ENCODE measurements at regions not wholly inside any gene's neighbourhood (a gene's known extent, or its start where the extent isn't known, plus 50 kb on each side); places are given as distances from the start of the nearest gene placed in this dataset.
A peak's percentile ranks its signal among the peaks of the same experiment; 100 is the strongest.

DNA sequence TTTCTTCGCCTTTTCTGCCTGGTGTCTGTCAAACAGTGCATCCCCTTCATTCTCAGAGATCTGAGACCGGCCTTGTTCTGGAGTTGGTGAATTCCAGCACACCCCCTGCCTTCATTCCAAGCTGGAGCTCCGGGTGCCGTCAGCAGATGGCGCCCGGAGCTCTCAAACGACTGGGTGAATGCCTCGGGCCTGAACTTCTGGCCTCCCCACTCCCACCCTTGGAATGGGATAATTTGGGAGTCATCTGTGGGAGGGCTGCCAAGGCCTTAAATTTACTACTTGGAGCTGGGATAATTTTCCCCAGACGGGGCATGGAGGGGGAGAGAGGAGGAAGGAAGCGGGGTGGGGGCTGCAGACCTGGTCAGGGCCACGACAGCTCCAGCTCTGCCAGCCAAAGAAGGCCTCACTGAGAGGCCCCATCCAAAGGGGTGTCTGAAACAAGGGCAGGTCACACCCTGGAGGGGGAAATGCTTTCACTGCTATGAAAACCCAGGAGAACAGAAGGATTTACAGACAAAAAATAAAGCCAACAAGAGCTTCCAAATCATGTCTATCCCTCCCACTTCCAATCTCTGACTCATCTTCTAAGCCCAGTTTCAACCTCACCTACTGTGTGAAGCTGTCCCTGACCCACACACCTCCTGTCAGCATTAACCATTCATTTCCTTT, 187.9 kb downstream of the OPA1 start:
- DNase-seq, result peak in 1 of 2 experiments; percentile 24

DNA sequence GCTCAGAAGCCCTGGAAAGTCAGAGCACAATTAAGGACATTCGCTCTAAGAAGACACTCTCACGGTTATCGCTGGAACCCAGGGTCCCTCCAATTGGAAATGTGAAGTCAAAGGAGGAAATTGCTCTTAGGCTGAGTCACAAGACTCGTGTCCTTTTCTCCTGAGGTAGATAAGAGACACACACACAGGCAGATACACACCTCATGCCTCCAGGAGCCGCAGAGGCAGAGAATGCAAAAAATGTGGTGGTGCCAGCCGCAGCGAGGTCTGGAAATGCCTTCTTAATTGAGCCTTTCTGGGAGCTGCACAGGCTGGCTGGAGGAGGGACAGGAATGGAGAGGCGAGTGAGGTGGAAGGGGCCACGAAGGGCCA, 189.3 kb downstream of the OPA1 start:
- no peak for DNase-seq

DNA sequence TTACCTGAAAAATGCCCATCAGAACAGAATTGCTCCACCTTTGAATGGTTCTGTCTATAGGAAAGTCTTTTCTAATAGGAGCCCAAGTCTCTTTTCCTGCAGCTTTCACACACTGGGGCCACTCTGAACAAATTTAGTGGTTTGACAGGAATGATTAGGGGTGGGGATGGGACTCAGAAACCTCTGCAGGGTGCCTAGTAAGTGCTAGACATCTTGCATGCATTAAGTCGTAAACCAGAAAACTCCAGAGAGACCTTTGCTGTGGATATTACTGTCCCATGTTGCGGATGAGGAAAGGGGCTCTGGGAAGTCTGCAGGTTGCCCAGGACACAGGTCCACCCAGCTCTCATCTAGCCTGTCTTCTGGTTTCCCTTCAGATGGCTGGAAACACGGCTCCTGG, 189.7 kb downstream of the OPA1 start:
- no peak for DNase-seq

DNA sequence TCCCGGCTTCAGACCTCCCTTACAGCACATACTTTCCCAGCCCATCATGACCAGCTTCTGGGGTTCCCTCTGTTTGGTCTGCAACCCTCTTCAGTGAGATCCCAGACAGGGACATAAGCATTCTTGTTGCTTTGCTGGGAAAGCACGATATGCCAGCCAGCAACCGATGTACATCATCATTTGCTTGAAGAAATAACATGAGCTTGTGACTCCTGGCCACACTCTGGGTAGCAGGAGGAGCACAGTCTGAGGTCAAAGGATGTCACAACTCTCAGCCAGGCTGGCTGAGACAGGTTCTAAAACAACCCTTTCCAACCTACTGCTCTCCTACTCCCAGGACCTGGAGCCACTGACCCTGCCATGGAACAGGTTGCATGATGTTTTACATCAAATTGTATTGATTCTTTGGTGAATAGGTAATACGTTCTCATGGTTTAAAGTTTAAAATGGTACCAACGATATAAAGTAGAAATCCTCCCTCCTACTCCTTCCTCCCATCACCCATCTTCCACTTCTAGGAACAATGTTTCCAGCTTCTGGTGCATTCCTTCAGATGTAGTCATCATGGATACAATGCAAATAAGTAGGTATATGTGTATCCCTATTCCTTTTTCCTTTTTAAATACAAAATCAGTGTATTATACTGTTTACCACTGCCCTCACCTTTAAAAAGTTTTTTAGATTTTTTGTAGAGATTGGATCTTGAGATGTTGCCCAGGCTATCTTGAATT, 190.3 kb downstream of the OPA1 start:
- DNase-seq, result no peak

DNA sequence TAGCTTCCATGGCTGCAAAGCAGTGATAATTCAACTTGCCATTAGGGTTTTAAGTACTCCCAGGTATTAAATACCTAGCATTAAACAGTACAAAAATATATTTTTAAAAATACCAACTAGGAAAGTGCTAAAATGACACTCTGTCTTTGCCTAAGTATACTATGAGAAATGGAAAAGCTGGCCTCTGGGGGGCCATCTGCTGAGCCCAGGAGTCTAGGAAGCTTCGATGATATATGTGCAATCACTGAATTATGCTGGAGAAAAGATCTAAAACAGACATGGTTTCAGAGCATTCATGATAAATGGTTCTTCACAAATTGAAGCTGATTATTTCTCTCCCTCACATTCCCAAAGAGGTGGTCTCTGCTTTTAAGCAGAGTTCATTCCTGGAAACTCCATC, 191.8 kb downstream of the OPA1 start:
- no peak for DNase-seq

DNA sequence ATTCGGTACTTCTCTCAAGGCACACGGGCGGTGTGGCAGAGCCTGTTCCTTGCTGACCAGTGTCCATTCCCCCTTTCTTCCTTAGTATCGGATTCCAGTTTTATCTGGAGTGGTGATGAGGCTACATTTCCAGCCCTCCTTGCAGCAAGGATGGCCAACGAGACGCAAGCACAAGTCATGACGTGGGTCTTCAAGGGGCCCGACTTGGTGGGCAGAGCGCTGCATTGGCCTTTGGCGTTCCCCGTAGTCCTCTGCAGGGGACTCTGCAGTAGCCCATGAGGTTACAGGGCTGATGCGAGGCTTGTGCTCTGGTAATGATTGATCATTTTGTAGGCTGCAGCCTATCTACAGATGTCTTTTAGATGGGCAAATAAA, 194.5 kb downstream of the OPA1 start:
- no peak for DNase-seq

DNA sequence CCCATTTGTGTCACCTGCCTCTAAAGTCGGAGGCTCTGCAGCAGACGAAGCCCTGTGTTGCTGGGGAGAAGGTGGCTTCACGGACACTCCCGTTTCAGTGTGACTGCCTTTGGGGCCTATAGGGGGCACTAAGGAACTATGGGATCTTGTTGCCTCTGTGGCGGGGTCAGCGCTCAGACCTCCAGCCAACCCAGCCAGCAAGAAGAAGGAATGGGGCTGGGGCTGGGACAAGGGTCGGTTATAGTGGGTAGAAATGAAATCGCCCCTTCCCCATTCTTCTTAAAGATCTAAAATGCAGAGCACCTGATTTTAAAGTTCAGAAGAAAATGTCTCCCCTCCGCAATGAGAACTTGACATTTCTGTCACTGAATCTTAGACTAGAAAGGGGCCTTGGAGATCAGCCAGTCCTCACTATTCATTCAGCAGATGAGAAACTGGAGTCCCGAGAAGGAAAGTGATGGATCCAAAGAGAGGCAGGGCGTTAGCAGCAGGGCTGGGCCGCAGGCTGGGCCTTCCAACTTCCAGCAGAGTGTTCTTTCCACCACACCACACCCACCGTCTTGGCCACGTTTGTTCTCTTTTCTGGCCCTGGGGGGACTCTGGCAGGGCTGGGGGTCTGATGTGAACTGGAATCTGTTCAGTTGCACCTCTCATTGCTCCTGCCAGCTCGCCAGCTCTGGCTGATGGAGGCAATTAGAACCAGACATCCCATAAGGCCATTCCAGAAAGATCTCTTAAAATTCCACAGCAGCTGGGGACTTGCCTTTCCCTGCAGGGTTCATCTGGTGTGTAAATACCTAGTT, 195.4 kb downstream of the OPA1 start:
- no peak for DNase-seq

DNA sequence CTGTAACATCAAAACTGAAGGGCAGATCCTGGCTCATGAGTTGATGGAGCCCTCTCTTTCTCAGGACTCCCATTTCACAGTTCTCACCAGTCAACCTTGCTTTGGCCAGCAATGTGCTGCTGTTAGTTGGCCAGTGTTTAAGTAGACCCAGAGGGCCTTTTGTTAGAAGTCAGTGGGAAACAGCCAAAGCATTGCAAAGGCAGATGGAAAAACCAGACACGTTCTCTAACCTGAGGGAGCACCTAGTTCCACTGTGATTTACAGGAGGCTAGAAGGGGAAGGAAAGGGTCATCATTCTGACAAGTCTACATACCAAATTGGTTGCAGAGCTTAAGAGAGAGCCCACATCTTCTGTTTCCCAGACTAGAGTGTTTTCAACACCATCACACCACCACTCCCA, 196.4 kb downstream of the OPA1 start:
- no peak for DNase-seq

DNA sequence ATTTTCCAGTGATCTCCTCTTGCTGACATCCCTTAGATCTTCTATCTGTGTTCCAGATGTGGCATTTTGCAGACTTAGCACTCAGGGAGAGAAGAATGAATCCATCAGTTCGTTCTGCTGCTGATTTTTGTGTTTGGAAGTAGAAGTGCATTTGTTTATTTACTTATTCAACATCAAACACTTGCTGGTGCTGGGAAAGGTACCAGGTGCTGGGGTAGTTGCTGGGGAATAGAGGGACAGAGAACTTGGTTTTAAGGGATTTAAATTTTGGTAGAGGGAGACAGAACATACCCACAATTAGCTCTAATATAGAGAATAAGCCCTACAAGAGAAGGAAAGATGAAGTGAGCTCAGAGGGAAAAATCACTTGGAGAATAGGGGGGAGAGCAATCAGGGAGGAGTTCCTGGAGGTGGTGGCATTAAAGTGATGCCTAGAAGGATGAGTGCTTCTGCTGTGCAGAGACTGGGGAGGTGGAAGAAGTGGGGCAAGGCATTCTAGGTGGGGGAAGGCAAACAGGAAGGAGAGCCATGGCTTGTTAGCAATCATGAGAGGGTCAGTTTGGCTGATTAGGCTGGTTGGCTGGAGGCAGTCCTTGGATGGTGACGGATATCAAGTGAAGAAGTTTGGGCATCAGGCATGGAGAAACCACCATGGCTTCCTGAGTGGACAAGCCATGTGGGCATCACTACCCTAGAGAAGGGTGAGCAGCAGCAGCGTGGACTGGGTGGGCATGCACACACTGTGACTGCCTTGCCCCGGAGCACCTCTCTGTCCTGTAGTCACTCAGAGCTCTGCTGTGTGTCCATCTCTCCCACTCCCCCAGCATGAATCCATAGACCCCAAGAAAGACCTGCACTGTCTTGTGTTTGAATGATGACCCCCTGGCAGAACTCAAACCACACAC, 197.3 kb downstream of the OPA1 start:
- no peak for DNase-seq

DNA sequence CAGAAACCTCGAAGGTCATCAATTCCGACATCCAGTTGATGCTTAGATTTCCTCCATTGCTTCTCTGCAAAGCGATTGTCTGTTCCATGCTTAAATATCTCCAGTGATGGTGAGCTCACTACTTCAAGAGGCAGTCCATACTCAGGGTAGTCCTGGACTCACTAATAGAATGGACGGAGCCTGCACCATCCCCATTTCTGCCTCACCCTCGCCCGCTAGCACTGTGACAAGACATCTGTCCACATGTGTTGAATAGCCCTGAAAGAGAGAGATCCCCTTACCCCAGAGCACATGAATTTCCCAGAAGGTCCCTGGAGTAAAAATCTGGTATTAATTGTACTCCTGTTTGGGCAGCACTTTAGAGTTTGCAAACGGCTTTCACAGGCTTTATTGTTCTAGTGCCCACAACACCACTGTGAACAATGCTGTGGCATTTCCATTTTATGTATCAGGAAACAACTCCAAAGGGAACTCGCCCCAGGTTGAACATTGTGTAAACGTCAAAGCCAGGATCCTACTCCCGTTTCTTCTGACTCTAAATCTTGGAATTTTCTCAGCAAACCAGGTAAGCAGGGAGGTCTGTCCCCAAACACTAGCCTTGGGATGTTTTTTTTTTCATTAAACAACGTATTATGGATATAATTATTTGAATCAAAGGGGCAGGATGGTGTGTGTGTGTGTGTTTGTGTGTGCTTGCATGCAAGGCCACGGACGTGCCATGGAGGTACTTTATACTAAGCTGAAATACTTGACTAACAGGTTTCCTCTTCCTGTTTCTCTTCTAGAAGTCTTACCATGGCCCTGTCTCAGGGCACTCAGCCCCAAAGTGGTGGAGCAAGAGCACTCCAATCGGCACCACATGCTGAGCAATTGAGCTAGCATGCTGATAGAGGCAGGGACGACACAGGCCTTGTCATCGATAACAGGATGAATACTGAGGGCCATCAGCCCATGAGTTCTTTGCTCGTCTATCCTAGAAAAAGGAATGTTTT, 198.3 kb downstream of the OPA1 start:
- DNase-seq, result no peak

DNA sequence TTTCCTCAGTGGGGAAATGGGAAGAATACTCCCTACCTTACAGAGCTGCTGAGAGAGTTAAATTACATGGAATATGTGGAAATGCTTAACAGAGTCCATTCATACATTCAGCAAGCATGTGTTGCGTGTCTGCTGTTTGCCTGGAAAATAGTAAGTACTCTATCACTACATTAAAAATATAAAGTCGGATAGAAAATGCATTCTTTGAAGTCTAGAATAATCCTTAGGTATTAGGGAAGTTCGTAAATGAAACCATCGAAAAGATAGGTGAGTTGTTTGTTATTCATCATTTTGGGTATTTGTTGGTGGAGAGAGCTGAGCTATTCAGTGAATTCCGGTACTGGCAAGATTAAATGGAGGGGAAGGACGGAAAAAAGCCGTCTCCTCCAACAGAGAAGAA, 200.1 kb downstream of the OPA1 start:
- no peak for DNase-seq

DNA sequence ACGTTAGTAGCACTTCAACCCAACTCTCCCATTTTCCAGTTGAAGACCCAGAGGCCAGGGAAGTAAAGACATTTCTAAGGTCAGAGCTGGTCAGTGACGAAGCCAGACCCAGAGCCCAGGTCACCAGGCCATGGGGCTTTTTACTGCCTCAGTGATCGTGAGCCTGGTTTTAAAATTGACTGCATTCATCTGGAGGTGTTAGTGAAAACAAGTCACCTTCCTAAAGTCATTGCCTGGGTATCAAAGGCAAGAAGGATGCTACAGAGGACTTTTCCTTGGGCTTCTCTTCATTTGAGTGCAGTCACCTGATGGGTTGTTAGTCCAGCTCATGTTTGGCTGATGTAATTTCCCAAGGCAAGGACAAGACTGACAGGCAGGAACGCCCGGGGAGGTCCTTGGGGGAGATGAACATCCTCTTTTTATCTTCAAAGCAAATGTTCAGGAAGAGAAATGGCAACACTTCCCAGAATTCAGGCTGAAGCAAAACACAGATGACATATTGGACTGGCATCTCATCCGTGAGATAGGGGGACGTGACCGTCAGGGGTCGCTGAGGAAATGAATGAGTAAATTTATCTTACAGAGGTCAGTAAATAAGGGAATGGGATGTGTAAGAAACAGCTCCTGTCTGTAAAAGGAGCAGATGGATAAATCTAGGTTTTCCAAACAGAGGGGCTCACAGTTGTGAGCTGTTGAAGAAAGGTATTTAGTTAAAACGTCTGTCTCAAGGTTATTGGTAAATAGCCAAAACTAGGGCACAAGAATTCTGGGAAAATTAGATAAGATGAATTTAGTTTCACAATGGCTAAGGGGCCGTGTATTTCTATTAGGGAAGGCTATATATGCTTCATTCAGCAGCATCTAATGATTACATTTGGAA, 201.2 kb downstream of the OPA1 start:
- no peak for DNase-seq

DNA sequence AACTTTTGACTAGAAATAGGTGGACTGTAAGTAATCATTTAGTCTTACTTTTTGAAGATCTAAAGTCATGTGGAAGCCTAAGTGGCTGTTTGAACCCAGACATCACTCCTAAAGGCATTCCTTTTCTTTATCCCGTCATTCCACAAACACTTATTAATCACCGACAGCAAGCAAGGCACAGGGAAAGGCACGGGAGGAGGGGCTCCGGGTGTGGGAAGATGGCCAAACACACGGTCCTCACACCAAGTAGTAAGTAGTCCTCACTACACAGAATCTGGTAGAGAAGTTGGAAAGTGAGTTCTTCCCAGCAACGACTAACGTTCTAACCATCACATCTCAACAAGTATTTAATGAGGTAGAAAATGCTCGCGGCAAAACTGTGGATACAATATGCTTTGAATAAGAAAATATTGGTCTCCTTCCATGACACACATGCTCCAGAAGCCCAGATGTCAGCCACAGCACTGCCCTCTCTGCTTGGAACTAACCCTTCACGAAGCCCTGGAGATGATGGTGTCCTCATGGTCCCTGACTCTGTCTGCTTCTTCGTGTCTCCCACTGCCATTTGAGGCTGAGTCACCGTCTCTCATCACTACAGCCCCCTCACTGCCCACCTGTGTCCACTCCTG, 202.2 kb downstream of the OPA1 start:
- no peak for DNase-seq

DNA sequence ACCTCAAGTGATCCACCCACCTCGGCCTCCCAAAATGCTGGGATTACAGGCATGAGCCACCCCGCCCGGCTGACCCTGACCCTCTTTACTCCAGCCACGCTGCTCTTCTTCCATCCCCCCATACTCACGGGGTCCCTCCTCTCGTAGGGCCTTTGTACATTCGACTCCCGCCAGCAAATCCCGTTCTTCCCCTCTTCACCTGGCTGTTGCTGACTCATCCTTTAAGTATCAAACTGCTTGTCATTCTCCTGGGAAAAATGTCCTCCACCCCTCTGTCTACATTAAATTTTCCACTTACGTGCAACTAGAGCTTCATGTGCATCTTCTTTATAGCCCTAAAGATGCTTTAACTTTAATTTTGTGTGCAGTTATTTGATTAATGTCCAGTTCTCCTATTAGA, 203.1 kb downstream of the OPA1 start:
- DNase-seq, result no peak

DNA sequence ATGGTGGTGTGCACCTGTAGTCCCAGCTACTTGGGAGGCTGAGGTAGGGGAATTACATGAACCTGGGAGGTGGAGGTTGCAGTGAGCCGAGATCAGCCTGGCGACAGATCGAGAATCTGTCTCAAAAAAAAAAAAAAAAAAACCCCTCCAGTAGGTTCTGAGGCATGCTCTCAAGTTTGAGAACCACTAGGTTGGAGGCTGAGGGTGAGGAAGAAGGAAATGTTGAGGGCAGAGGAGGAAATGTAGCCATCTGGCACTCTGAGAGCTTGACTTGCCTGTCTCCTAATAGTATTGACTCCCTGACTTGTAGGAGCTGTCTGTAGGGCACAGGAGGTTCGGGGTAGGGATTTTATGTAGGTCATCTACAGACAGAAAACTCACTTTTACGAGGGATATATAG, 204.6 kb downstream of the OPA1 start:
- DNase-seq, result no peak

DNA sequence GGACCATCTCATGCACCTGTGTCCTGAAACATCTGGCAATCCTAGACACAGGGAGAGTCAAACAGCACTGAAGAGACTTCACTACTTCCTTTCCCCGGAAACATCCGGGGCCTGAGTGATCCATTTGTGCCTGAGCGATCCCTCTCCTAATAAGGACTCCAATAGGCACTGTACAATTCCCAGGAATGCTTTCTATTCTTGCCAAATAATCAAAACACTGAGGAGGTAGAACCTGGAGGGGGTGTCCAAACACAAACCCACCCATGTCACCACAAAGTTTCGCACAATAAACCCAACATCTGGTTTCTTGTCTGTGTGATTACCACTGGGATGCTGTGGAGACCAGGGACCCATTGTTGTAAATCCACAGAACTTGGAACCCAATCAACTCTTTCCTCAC, 205.0 kb downstream of the OPA1 start:
- DNase-seq, result no peak

DNA sequence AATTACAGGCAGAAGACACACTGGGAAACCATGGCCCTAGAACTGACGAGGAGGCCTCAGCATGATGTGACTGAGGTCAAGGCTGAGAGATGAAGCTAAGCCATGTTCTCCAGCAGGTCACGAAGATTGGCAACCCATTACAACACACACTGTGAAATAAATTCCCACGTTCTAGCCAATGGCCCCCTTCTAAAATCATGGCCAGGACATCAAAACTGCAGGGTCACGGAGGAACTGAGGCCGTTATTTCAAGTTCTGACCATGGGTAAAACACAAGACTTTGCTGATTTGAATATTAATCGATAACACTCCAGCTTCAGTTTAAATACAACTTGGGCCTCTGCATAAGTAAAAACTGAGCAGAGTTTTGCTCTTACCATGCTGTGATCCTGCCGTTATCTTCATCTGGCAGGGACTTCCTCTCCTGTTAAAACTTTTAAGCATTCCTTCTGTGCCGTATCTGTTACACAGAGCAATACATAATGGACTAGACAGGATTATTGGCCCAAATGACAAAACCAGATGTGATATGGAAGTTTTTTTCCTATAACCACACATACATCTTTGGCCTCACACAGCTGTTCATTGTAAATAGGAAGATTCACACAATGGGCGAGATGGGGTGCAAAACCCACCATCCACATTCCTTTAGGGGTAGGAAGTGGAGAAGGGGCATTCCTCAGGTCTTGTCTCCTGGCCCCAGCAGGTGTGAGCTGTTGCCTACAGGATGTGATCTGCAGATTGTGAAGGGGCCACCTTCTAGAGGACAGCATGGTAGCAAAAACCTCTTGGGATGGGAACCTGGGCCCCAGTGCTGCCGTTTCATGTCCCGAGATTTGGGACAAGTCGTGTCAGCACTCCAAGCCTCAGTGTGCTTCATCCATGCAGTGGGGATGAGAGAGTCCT, 207.4 kb downstream of the OPA1 start:
- DNase-seq, result no peak

DNA sequence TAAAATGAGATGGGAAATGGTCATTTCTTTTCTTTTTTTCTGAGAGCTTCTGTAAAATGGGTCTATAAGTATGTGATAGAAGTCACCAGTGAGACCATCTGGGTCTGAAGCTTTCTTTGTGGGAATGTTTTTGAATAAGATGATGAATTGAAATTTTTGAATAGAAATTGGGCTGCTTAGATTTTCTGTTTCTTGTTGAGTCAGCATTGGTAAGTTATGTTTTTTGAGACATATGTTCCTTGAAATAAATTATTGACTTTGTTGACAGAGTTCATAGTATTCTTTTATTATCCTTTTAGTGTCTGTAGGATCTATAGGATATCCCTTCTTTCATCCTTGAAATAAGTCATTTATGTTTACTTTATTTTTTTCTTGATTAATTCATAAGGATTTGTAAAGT, 208.1 kb downstream of the OPA1 start:
- no peak for DNase-seq

DNA sequence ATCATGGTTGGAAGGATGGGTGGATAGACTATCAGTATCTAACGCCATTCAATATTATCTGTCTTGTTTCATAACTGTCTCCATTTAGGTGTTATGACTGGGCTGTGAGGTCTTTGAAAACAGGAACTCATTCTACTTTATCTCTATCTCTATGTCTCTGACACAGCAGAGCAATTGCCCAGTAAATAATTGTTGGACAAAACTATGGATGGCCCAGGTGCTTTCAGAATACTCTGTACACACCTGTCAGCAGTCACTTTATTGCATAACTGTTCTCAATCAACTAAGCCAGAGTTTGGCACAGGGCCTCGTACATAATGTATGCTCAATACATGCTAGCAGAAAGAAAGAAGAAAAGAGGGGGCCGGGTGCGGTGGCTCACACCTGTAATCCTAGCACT, 210.3 kb downstream of the OPA1 start:
- no peak for DNase-seq
